ENCODE measurements at regions not wholly inside any gene's neighbourhood (a gene's known extent, or its start where the extent isn't known, plus 50 kb on each side); places are given as distances from the start of the nearest gene placed in this dataset.
"Not testable (repeated sequence)": the region's sequence is repeated elsewhere in the genome, so short reads cannot be mapped to it uniquely, and the experiment has no call there.

DNA sequence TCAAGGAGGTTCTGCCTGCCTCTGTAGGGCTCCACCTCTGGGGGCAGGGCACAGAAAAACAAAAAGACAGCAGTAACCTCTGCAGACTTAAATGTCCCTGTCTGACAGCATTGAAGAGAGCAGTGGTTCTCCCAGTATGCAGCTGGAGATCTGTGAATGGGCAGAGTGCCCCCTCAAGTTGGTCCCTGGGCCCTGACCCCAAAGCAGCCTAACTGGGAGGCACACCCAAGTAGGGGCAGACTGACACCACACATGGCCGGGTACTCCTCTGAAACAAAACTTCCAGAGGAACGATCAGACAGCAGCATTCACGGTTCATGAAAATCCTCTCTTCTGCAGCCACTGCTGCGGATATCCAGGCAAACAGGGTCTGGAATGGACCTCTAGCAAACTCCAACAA, 409.2 kb downstream of the ALG10 start:
- TF ChIP-seq CTCF (conservative IDR thresholded peaks at IDR 0.05); ZFX (IDR thresholded peaks at IDR 0.05): not testable (repeated sequence)
